NCI-H2196 (cell line): ENCODE measurements at regions not wholly inside any gene's neighbourhood (a gene's known extent, or its start where the extent isn't known, plus 50 kb on each side); places are given as distances from the start of the nearest gene placed in this dataset.
A peak's percentile ranks its signal among the peaks of the same experiment; 100 is the strongest.

Experiments used
- DNase-seq: peaks from one replicate; lab custom pipeline; 2025; ENCODE audit not compliant: unreplicated experiment; lab: John Stamatoyannopoulos, UW

- DNase-seq, result no peak
Measured at GRCh38 chr4:100849319-100849718, 331.5 kb upstream of the EMCN start.

GRCh38 chr4:100848841-100849240, 331.0 kb upstream of the EMCN start:
- no peak for DNase-seq

GRCh38 chr4:100843910-100844309, 326.1 kb upstream of the EMCN start:
- DNase-seq, result no peak

- DNase-seq, result no peak
Measured at GRCh38 chr4:100842856-100843255, 325.0 kb upstream of the EMCN start.

- DNase-seq, result no peak
Measured at GRCh38 chr4:100841911-100842310, 324.1 kb upstream of the EMCN start.

- DNase-seq, result no peak
Measured at GRCh38 chr4:100839712-100840111, 321.9 kb upstream of the EMCN start.

- DNase-seq, result no peak
Measured at GRCh38 chr4:100838286-100838685, 320.5 kb upstream of the EMCN start.

- DNase-seq, result no peak
Measured at GRCh38 chr4:100836929-100837328, 319.1 kb upstream of the EMCN start.

- no peak for DNase-seq
Measured at GRCh38 chr4:100834616-100835015, 316.8 kb upstream of the EMCN start.

GRCh38 chr4:100833906-100834305, 316.1 kb upstream of the EMCN start:
- DNase-seq, result no peak

GRCh38 chr4:100828986-100829685, 311.3 kb upstream of the EMCN start:
- DNase-seq, result no peak

GRCh38 chr4:100828364-100828763, 310.5 kb upstream of the EMCN start:
- DNase-seq, result no peak

- no peak for DNase-seq
Measured at GRCh38 chr4:100827756-100828155, 309.9 kb upstream of the EMCN start.

- DNase-seq, result no peak
Measured at GRCh38 chr4:100826808-100827548, 309.2 kb upstream of the EMCN start.

- no peak for DNase-seq
Measured at GRCh38 chr4:100826067-100826466, 308.2 kb upstream of the EMCN start.

GRCh38 chr4:100823993-100824323, 306.1 kb upstream of the EMCN start:
- no peak for DNase-seq

GRCh38 chr4:100823066-100823992, 305.5 kb upstream of the EMCN start:
- DNase-seq, result peak; percentile 0

- no peak for DNase-seq
Measured at GRCh38 chr4:100820249-100820648, 302.4 kb upstream of the EMCN start.

- DNase-seq, result no peak
Measured at GRCh38 chr4:100819505-100819904, 301.7 kb upstream of the EMCN start.

GRCh38 chr4:100816436-100817045, 298.7 kb upstream of the EMCN start:
- DNase-seq, result no peak

- DNase-seq, result no peak
Measured at GRCh38 chr4:100811046-100811445, 293.2 kb upstream of the EMCN start.
